Thyroid gland (tissue), 4 donors: ENCODE measurements at regions not wholly inside any gene's neighbourhood (a gene's known extent, or its start where the extent isn't known, plus 50 kb on each side); places are given as distances from the start of the nearest gene placed in this dataset.

Source experiments
- DNase-seq, 2 donors: peaks; one replicate each; pipeline ENCODE4 v3.0.0-alpha.2; 2019
- H3K27ac ChIP-seq, 3 donors: fragments of 200-600 bp; sonication (generic); 1 replicate in 2 of 3; 2 replicates in 1 of 3; pipeline ENCODE4 v1.5.1; 2016 to 2019; ENCODE audit warnings: mild to moderate bottlenecking in 1 of 3, moderate library complexity in 1 of 3
- H3K27me3 ChIP-seq: fragments of 200-600 bp; sonication (generic); one replicate; pipeline ENCODE4 v1.5.1; 2019
- H3K36me3 ChIP-seq, 2 donors: fragments of 200-600 bp; sonication (generic); one replicate each; pipeline ENCODE4 v1.5.1; 2016 to 2019
- H3K4me1 ChIP-seq, 2 donors: fragments of 200-600 bp; sonication (generic); one replicate each; pipeline ENCODE4 v1.5.1; 2017 to 2019
- H3K4me3 ChIP-seq, 3 donors: fragments of 200-600 bp; sonication (generic); replicated peaks in 1 of 3; 1 replicate in 2 of 3; 2 replicates in 1 of 3; pipeline ENCODE4 v1.5.1; 2016; ENCODE audit warnings: mild to moderate bottlenecking in 1 of 3
- H3K9me3 ChIP-seq: fragments of 200-600 bp; sonication (generic); one replicate; pipeline ENCODE4 v1.5.1; 2017
- POLR2A ChIP-seq, 2 donors: fragments of 450-650 bp; IDR thresholded peaks; one replicate each; pipeline ENCODE4 v1.6.1; 2017; ENCODE audit warnings: antibody characterized with exemption in 2 of 2, mild to moderate bottlenecking in 2 of 2, moderate library complexity in 1 of 2
- WGBS, 2 donors: methylation state at CpG; one replicate each; pipeline ENCODE4 v1.1.5; 2017; 5-methylcytosine and 5-hydroxymethylcytosine counted together
- intact Hi-C: fragments of 100-400 bp; cut with DNase I; formaldehyde crosslinking; loops from one replicate; pipeline ENCODE4 v1.15.1; 2023
- TF ChIP-seq, protein P1 (sequence below), 6 experiments: fragments of 200-600 bp in 3 of 6; fragments of 450-650 bp in 3 of 6; sonication (generic) in 3 of 6; IDR thresholded peaks; one replicate each; pipeline ENCODE4 v1.5.1; 2016 to 2019; ENCODE audit warnings: antibody characterized with exemption in 6 of 6, mild to moderate bottlenecking in 2 of 6, inconsistent platforms in 1 of 6, moderate library complexity in 1 of 6

DNA sequence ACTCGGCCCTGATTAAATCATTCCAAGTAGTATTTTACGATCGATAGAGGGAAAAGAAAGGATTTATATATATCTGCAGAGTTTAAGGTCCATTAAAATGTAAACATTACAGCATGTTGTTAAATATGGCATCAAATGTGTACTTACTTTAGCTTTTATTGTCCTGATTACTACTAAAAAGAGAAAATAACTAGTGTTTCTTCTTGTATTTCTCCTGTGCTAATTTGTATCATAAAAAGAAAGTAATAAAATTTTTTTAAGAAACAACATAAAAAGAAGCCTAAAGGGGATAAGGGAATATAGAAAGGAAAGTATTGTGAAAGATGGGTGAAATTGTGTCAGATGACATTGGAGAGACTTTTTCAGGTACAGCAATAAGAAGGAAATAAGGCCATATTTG lies 300.3 kb upstream of the ARSJ start:
- H3K4me1 ChIP-seq: no peaks in the 10 kb centered on the region
- no peak overlapping the region for H3K4me3 ChIP-seq
- intact Hi-C loops: no loop called here
- TF ChIP-seq, protein P1, sequence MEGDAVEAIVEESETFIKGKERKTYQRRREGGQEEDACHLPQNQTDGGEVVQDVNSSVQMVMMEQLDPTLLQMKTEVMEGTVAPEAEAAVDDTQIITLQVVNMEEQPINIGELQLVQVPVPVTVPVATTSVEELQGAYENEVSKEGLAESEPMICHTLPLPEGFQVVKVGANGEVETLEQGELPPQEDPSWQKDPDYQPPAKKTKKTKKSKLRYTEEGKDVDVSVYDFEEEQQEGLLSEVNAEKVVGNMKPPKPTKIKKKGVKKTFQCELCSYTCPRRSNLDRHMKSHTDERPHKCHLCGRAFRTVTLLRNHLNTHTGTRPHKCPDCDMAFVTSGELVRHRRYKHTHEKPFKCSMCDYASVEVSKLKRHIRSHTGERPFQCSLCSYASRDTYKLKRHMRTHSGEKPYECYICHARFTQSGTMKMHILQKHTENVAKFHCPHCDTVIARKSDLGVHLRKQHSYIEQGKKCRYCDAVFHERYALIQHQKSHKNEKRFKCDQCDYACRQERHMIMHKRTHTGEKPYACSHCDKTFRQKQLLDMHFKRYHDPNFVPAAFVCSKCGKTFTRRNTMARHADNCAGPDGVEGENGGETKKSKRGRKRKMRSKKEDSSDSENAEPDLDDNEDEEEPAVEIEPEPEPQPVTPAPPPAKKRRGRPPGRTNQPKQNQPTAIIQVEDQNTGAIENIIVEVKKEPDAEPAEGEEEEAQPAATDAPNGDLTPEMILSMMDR (IDR thresholded peaks at IDR 0.05): no peak
- TF ChIP-seq POLR2A (IDR thresholded peaks at IDR 0.05): no peak
- DNase-seq: no peak
- WGBS, 2 donors: 86 to 93% methylated on average over 3 of the region's 3 CpGs
- H3K9me3 ChIP-seq: no peaks in the 10 kb centered on the region
- no peak overlapping the region for H3K27ac ChIP-seq
- no peaks in the 10 kb centered on the region for H3K36me3 ChIP-seq
- no peaks in the 10 kb centered on the region for H3K27me3 ChIP-seq

- TF ChIP-seq, protein P1 (IDR thresholded peaks at IDR 0.05): no peak
- TF ChIP-seq POLR2A (IDR thresholded peaks at IDR 0.05): no peak
- H3K27me3 ChIP-seq: no peaks in the 10 kb centered on the region
Observed at GRCh38 chr4:114280645-114281044, 301.2 kb upstream of the ARSJ start.

GRCh38 chr4:114281164-114281960 lies 301.9 kb upstream of the ARSJ start:
- Histone ChIP-seq H3K27me3 (no peaks in the 10 kb centered on the region), H3K4me3 (no peak overlapping the region), H3K9me3 (no peaks in the 10 kb centered on the region), H3K4me1 (no peaks in the 10 kb centered on the region), H3K36me3 (no peaks in the 10 kb centered on the region), H3K27ac (no peak overlapping the region)
- DNase-seq: no peak
- intact Hi-C loops: no loop called here
- 87 to 90% methylated on average over 6 of the region's 6 CpGs for WGBS, 2 donors
- TF ChIP-seq POLR2A (IDR thresholded peaks at IDR 0.05): no peak
- TF ChIP-seq, protein P1 (IDR thresholded peaks at IDR 0.05): no peak

More at GRCh38 chr4:114280645-114281044, 301.2 kb upstream of the ARSJ start:
- intact Hi-C loops: no loop called here
- Histone ChIP-seq H3K36me3 (no peaks in the 10 kb centered on the region), H3K4me3 (no peak overlapping the region), H3K9me3 (no peaks in the 10 kb centered on the region), H3K27ac (no peak overlapping the region), H3K4me1 (no peaks in the 10 kb centered on the region)
- DNase-seq: no peak

DNA sequence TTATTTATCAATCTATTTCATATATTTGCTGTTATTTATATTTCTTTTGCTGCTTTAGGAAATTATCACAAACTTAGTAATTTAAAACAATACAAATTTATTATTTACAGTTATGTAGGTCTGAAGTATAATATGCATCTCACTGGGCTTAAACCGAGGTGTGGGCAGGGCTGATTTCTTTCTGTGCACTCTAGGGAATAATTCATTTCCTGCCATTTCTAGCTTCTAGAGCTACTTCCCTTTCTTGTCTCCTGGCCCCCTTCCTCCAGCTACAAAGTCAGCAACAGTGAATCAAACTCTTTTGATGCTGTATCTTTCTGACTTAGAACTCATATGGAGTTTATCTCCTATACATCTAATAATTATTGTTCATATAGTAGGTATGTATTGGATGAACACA lies 303.5 kb upstream of the ARSJ start:
- intact Hi-C loops: no loop called here
- Histone ChIP-seq H3K36me3 (no peaks in the 10 kb centered on the region), H3K27ac (no peak overlapping the region), H3K9me3 (no peaks in the 10 kb centered on the region), H3K27me3 (no peaks in the 10 kb centered on the region), H3K4me3 (no peak overlapping the region), H3K4me1 (no peaks in the 10 kb centered on the region)
- TF ChIP-seq POLR2A (IDR thresholded peaks at IDR 0.05): no peak
- TF ChIP-seq, protein P1 (IDR thresholded peaks at IDR 0.05): no peak
- DNase-seq: no peak
- 54 to 55% methylated on average over 1 of the region's 1 CpG for WGBS, 2 donors

DNA sequence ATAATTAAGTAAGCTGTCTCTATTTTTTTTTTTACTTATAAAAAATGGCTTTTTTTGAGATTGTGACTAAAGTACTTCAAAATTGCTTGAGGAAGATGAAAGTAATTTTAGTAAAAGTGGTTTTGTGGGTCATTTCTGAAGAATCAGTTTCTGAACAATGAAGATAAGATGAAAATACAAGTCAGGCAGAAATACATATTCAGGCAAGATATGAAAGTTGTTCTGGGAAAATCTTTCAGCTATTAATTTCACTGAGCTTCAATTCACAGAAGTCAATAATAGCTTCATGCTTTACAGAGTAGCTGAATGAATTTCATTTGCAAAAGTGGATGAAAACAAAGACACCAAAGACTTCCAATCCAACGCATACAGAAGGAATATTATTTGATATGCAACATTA lies 305.2 kb upstream of the ARSJ start:
- H3K27ac ChIP-seq: no peak overlapping the region
- H3K4me3 ChIP-seq: no peak overlapping the region
- no peaks in the 10 kb centered on the region for H3K36me3 ChIP-seq
- intact Hi-C loops: no loop called here
- H3K4me1 ChIP-seq: no peaks in the 10 kb centered on the region
- DNase-seq: no peak
- no peak for TF ChIP-seq POLR2A (IDR thresholded peaks at IDR 0.05)
- TF ChIP-seq, protein P1 (IDR thresholded peaks at IDR 0.05): no peak
- no peaks in the 10 kb centered on the region for H3K9me3 ChIP-seq
- H3K27me3 ChIP-seq: no peaks in the 10 kb centered on the region
- WGBS, 2 donors: 93 to 96% methylated on average over 1 of the region's 1 CpG
